Mucosa of rectum (tissue), 2 donors: ENCODE measurements at regions not wholly inside any gene's neighbourhood (a gene's known extent, or its start where the extent isn't known, plus 50 kb on each side); places are given as distances from the start of the nearest gene placed in this dataset.

Source experiments
- H3K27ac ChIP-seq, 2 donors: one replicate each; pipeline ENCODE4 v1.7.0; 2013; ENCODE audit warnings: inconsistent platforms in 2 of 2, low read depth in 2 of 2, low read length in 2 of 2
- H3K27me3 ChIP-seq, 2 donors: one replicate each; pipeline ENCODE4 v1.7.0; 2013; ENCODE audit warnings: low read length in 2 of 2; ENCODE audit not compliant: control insufficient read depth in 2 of 2, insufficient read depth in 2 of 2
- H3K36me3 ChIP-seq, 2 donors: one replicate each; pipeline ENCODE4 v1.7.0; 2013; ENCODE audit warnings: low read length in 2 of 2; ENCODE audit not compliant: control insufficient read depth in 2 of 2, insufficient read depth in 2 of 2
- H3K4me1 ChIP-seq, 2 donors: one replicate each; pipeline ENCODE4 v1.7.0; 2013; ENCODE audit warnings: low read length in 2 of 2, mild to moderate bottlenecking in 1 of 2; ENCODE audit not compliant: control insufficient read depth in 2 of 2, insufficient read depth in 2 of 2
- H3K4me3 ChIP-seq, 2 donors: one replicate each; pipeline ENCODE4 v1.7.0; 2013; ENCODE audit warnings: low read length in 2 of 2
- H3K9ac ChIP-seq, 2 donors: one replicate each; pipeline ENCODE4 v1.7.0; 2013; ENCODE audit warnings: low read length in 2 of 2, low read depth in 1 of 2, mild to moderate bottlenecking in 1 of 2
- H3K9me3 ChIP-seq, 2 donors: one replicate each; pipeline ENCODE4 v1.7.0; 2013; ENCODE audit warnings: low read length in 2 of 2; ENCODE audit not compliant: control insufficient read depth in 2 of 2
- donor health status: healthy.
- donor health status: Normal muscosa, but diverticular disease.

DNA sequence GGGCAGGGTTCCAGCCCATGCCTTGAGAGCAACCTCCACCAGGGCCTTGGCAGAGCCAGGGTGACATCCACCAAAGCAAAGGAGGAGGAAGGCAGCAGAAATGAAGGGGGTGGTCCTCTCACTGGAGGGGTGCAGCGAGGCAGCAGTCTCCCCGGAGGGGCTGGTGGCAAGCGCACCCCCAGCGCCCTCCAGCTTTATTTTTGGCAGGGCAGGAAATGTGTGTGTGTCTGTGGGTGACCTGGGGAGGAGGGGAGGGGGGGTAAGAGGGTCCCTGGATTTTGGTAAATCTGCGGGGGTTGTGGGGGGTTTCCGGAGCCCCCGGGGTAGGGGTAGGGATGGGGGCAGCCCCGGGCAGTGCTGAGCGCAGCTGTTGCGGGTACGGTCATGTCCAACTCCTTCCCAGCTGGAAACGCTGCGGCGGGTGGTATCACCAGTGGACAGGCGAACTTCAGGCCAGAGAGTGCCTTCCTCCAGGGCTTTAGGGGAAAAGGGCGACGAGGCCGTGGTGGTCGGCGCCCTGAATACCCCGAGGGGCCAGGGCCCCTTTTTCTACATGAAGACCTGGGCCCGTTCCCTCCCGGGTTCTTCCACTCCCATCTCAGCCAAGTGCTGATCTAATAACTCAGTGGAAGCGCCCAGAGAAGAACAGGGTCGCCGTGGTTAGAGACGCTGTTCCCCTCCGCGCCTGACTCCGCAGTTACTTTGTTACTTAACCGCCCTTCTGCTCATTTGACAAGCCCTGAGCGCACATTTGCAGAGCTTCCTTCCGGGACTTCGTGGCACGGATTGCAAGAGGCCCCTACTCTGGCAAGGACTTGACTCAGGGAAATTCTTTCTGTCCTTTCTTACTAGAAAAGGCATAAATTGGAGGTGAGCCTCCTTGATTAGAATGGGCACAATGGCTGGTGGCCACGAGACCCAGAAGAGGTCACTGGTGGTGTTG, 55.2 kb downstream of the FOS start:
- Histone ChIP-seq H3K4me3 (peak overlapping the region in 1 of 2 donors; percentile 58), H3K9ac (peak overlapping the region; percentile 7 to 49), H3K27me3 (no peaks in the 10 kb centered on the region), H3K9me3 (no peaks in the 10 kb centered on the region), H3K4me1 (no peaks in the 10 kb centered on the region), H3K27ac (peak overlapping the region; percentile 52 to 64), H3K36me3 (no peaks in the 10 kb centered on the region)

DNA sequence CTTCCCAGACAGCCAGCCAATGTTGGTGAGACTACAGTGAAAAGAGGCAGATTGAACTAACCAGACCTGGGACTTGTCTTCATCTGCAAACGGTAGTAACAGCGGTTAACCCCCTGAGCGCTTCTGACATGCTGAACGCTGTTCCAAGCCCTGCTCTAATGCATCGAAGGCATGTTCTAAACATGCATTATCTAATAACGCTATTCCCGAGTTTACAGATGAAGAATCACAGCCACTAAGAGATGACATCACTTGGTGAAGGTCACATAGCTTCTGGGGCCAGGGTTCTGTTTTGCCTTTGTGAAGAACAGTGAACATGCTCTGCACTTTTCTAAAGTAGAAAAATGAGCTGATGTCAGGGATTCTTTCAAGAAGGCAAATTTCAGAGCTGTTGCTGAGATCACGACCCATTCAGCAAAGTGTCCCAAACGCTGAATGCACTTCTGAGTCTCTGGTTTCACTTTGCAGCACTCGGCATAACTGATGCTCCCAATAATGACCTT, 56.0 kb downstream of the FOS start:
- H3K36me3 ChIP-seq, result no peaks in the 10 kb centered on the region
- no peaks in the 10 kb centered on the region for H3K27me3 ChIP-seq
- peak overlapping the region in 1 of 2 donors; percentile 38 for H3K9ac ChIP-seq
- H3K9me3 ChIP-seq, result no peaks in the 10 kb centered on the region
- H3K4me1 ChIP-seq, result no peaks in the 10 kb centered on the region
- H3K27ac ChIP-seq, result peak overlapping the region; percentile 52 to 64
- H3K4me3 ChIP-seq, result peak overlapping the region in 1 of 2 donors; percentile 58

DNA sequence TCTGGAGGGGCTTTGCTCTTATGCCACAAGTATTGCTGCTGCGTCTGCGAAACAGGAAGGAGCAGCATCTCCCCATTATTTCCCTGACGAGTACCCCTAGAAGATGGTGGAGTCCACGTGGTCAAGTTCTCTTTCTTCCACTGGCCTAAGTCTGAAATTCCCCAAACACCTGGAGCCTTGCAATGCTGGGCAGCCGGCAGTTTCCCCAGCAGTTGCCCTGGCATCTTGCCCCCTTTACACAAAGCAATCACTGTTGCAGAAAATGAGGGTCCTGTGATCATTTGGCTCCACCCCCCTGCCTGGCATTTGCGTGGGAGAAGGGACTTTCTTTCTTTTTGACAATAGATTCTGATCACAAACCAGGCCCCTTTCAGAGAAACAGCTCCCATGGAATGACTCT, 56.9 kb downstream of the FOS start:
- Histone ChIP-seq H3K27ac (no peak overlapping the region), H3K4me3 (no peak overlapping the region), H3K4me1 (no peaks in the 10 kb centered on the region), H3K36me3 (no peaks in the 10 kb centered on the region), H3K27me3 (no peaks in the 10 kb centered on the region), H3K9ac (no peak overlapping the region), H3K9me3 (no peaks in the 10 kb centered on the region)

DNA sequence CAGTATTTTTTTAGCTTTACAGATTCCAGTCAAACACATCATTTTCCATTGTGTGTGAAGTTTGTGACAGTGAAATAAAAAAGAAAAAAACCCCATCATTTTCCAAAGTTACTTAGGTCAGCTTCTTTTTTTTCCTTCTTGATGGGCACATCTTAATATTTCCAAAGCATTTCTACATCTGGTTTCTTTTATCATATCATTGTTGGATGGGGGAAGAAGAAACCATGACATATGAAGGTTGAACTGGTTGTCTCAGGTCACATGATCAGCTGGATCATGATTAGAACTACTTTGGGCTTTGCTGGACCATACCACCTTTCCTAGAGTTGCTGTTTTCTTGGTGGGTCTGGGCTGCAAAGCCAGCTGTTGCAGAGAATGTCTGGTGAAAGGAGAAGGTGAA, 59.8 kb downstream of the FOS start:
- no peak overlapping the region for H3K27ac ChIP-seq
- no peaks in the 10 kb centered on the region for H3K36me3 ChIP-seq
- H3K9me3 ChIP-seq, result no peaks in the 10 kb centered on the region
- H3K9ac ChIP-seq, result no peak overlapping the region
- no peaks in the 10 kb centered on the region for H3K27me3 ChIP-seq
- H3K4me1 ChIP-seq, result peaks cover 2 to 4% of the 10 kb centered on the region in 2 donors
- no peak overlapping the region for H3K4me3 ChIP-seq

DNA sequence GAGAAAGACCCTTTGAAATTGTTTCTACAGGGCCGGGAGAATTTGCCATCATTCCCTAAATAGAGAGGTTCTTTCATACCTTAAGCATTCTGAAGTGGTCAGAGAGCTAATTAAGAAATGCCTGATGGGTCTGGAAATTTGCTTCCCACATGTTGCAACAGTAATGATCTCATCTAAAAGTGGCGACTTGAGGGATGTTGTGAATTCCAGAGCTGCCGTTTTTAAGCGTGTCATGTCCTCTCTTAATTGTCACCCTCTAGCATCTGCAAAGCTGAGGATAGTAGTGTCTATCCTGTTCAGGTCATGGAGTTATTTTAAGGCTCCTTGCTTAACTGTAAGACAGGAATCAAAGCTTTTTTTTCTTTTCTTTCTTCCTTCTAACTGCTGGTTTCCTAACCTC, 60.4 kb downstream of the FOS start:
- no peak overlapping the region for H3K4me3 ChIP-seq
- peaks cover 2 to 4% of the 10 kb centered on the region in 2 donors for H3K4me1 ChIP-seq
- H3K27ac ChIP-seq, result no peak overlapping the region
- no peaks in the 10 kb centered on the region for H3K9me3 ChIP-seq
- no peaks in the 10 kb centered on the region for H3K36me3 ChIP-seq
- H3K27me3 ChIP-seq, result no peaks in the 10 kb centered on the region
- no peak overlapping the region for H3K9ac ChIP-seq

DNA sequence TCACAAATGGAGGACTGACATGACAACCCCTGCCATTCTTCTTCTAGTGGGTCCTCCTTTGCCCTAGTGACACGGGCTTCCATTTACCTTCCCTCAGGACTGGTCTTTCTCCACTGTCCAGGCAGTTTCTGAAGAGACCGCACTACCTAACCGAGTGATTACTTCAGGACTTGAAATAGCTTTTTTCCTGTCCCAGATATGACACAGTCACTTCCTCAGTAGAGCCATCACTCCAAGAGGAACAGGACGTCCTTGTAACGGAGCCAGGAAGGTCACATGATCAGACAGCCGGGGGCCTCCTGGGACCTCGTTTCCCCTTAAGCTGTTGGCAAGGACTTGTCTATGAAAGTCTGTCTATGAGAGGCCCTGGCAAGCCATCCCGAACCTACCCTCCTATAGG, 62.3 kb downstream of the FOS start:
- no peaks in the 10 kb centered on the region for H3K36me3 ChIP-seq
- no peaks in the 10 kb centered on the region for H3K9me3 ChIP-seq
- no peaks in the 10 kb centered on the region for H3K27me3 ChIP-seq
- peaks cover 2 to 4% of the 10 kb centered on the region in 2 donors for H3K4me1 ChIP-seq
- H3K27ac ChIP-seq, result peak overlapping the region; percentile 71 to 76
- no peak overlapping the region for H3K4me3 ChIP-seq
- no peak overlapping the region for H3K9ac ChIP-seq

DNA sequence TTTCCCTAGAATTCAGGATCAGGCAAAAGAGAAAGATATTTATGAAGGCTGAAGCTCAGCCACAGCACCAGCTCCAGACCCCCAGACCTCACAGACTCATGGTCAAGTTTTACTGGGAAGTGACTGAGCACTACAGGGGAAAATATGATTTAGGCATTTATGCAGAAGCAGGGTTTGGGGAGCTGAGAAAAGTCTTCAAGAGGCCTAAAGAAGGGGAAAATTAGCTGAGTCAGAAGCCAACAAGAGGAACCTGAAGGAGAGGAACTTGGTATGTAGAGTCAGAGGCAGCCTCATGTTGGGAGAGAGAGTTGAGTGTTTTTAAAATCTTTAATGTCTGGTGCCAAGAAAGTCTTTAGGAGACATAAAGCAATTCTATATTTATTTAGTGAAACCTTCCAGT, 63.0 kb downstream of the FOS start:
- Histone ChIP-seq H3K27me3 (no peaks in the 10 kb centered on the region), H3K9me3 (no peaks in the 10 kb centered on the region), H3K36me3 (no peaks in the 10 kb centered on the region), H3K4me3 (no peak overlapping the region), H3K9ac (no peak overlapping the region), H3K4me1 (peaks cover 2 to 4% of the 10 kb centered on the region in 2 donors), H3K27ac (peak overlapping the region; percentile 71 to 76)

DNA sequence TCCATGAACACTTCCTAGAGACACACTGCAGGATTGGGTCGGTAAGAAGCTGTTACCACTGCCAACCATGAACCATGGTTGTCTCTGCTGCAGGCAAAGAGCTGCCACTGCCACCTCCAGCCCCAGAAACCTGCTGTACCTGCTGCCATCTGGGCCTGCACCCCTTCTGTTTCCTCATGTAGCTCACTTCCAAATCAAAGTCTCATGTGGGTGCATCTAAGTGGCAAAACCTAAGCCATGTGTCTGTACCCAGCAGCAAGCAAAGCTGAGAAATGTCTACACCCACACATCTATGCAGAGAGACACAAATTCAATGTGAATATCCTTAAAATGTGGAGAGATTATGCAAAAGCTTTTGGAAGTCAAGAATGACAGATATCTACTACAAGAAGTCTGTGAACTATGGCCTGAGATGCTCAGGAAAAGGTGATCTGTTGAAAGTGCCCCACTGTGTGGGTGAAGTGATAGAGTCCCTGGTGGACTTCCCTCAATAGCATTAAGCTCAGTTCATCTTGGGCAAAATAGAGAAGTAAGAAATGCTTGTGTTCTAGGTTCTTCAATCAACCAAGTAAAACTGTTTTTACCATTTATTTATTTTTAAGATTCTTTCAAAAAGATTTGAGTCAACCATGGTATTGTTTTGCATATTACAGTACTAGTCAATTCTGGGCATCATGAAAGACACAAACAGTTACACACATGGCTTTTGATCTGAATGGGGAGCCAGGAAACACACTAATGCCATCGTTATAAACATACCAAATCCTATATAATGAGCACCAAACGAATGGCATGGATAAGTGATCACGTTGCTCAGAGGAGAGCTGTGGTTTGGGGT, 64.4 kb downstream of the FOS start:
- Histone ChIP-seq H3K9me3 (no peaks in the 10 kb centered on the region), H3K4me3 (no peak overlapping the region), H3K27me3 (no peaks in the 10 kb centered on the region), H3K27ac (no peak overlapping the region), H3K36me3 (no peaks in the 10 kb centered on the region), H3K9ac (no peak overlapping the region), H3K4me1 (peaks cover 2 to 4% of the 10 kb centered on the region in 2 donors)

DNA sequence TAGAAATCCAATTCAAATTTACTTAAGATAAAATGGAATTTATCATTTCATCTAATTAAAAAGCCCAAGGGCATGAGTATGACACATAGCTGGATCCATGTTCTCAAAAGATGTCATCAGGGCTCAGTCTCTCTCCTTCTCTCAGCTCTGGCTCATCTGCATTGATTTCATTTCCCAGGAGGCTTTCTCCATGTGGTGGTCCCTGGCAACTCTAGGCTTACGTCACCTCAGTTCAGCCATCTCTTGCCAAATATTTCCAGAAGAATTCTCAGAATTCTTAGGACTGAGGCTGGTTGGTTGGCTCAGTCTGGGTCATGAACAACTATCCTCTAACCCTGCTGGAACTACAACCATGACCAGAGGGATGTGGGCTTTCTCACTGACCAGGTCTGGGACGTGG, 65.3 kb downstream of the FOS start:
- no peak overlapping the region for H3K9ac ChIP-seq
- H3K27ac ChIP-seq, result no peak overlapping the region
- no peaks in the 10 kb centered on the region for H3K36me3 ChIP-seq
- no peaks in the 10 kb centered on the region for H3K9me3 ChIP-seq
- no peak overlapping the region for H3K4me3 ChIP-seq
- H3K27me3 ChIP-seq, result no peaks in the 10 kb centered on the region
- peaks cover 2 to 4% of the 10 kb centered on the region in 2 donors for H3K4me1 ChIP-seq

DNA sequence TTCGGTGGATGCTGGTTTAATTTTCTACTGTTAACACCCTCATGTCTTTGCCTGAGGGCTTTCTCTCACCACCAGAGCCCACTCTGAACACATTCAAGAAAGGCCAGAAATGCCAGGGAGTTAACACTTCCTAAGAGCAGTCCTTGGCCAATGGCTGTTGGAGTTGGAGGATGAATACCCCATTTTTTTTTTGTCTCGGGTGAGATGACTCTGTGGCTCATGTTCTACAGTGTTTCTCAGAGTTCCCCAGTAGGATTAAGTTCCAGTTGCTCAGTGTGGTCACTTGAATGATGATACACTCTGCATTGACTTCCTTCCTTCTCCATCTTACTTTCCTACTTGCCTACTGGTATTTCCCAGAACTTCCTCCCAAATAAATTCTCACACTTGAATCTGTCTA, 65.8 kb downstream of the FOS start:
- Histone ChIP-seq H3K4me1 (peaks cover 2 to 4% of the 10 kb centered on the region in 2 donors), H3K9me3 (no peaks in the 10 kb centered on the region), H3K27me3 (no peaks in the 10 kb centered on the region), H3K27ac (no peak overlapping the region), H3K9ac (no peak overlapping the region), H3K36me3 (no peaks in the 10 kb centered on the region), H3K4me3 (no peak overlapping the region)
